SK-N-SH (cell line): ENCODE measurements at regions not wholly inside any gene's neighbourhood (a gene's known extent, or its start where the extent isn't known, plus 50 kb on each side); places are given as distances from the start of the nearest gene placed in this dataset.
"Not testable (repeated sequence)": the region's sequence is repeated elsewhere in the genome, so short reads cannot be mapped to it uniquely, and the experiment has no call there.

Experiments used
- CTCF ChIA-PET: fragments of 300-600, 350-600 bp; formaldehyde crosslinking; extraction: SDS; loops from one replicate; lab custom pipeline; 2021; lab: Yijun Ruan, JAX
- POLR2A ChIA-PET: fragments of 350-600 bp; sonication (Branson Sonifier 250); formaldehyde crosslinking; extraction: SDS; loops from one replicate; lab custom pipeline; 2020; ENCODE audit warnings: antibody characterized with exemption, inconsistent platforms; lab: Yijun Ruan, JAX
- DNase-seq: peaks from one replicate; pipeline ENCODE4 v3.0.0; 2012
- H2AFZ ChIP-seq: fragments of 200-600 bp; sonication (generic); 2 replicates; pipeline ENCODE4 v1.8.1; 2016; ENCODE audit warnings: antibody characterized with exemption, mild to moderate bottlenecking, low read depth
- H3F3A ChIP-seq: fragments of 200-600 bp; sonication (generic); replicated peaks from 2 replicates; pipeline ENCODE3; 2016; ENCODE audit warnings: antibody characterized with exemption, mild to moderate bottlenecking; ENCODE audit not compliant: insufficient read depth
- H3K27ac ChIP-seq, 2 experiments: fragments of 200-500 bp in 1 of 2; fragments of 200-600 bp in 1 of 2; sonication (Bioruptor generic) in 1 of 2; sonication (generic), shearing (Covaris generic) in 1 of 2; 2 replicates each; pipeline versions ENCODE4 v1.5.1 to v1.6.1; 2014 to 2016; ENCODE audit warnings: low read depth in 2 of 2, inconsistent platforms in 1 of 2, low read length in 1 of 2, mild to moderate bottlenecking in 1 of 2, mixed read lengths in 1 of 2
- H3K27me3 ChIP-seq: fragments of 200-600 bp; sonication (generic), shearing (Covaris generic); 2 replicates; pipeline ENCODE4 v1.6.1; 2016; ENCODE audit warnings: mixed run types; ENCODE audit not compliant: insufficient read depth
- H3K36me3 ChIP-seq, 2 experiments: fragments of 200-500 bp in 1 of 2; fragments of 200-600 bp in 1 of 2; sonication (Bioruptor generic) in 1 of 2; sonication (generic) in 1 of 2; replicated peaks in 1 of 2; 2 replicates each; pipeline versions ENCODE3 to v1.5.1; 2014 to 2016; ENCODE audit warnings: low read length in 1 of 2, mild to moderate bottlenecking in 1 of 2; ENCODE audit not compliant: insufficient read depth in 2 of 2, control insufficient read depth in 1 of 2
- H3K4me1 ChIP-seq, 2 experiments: fragments of 200-500 bp in 1 of 2; fragments of 200-600 bp in 1 of 2; sonication (Bioruptor generic) in 1 of 2; sonication (generic), shearing (Covaris generic) in 1 of 2; 2 replicates each; pipeline versions ENCODE4 v1.5.1 to v1.6.1; 2014 to 2016; ENCODE audit warnings: low read depth in 1 of 2, low read length in 1 of 2, mixed run types in 1 of 2; ENCODE audit not compliant: insufficient read depth in 2 of 2, control insufficient read depth in 1 of 2
- H3K4me2 ChIP-seq: fragments of 200-600 bp; sonication (generic), shearing (Covaris generic); 2 replicates; pipeline ENCODE4 v1.6.1; 2017; ENCODE audit warnings: mixed run types
- H3K4me3 ChIP-seq, 2 experiments: fragments of 200-500 bp in 1 of 2; fragments of 200-600 bp in 1 of 2; sonication (Bioruptor generic) in 1 of 2; sonication (generic), shearing (Covaris generic) in 1 of 2; 2 replicates each; pipeline versions ENCODE4 v1.5.1 to v1.8.1; 2014 to 2016; ENCODE audit warnings: low read depth in 2 of 2, inconsistent platforms in 1 of 2, low read length in 1 of 2, mild to moderate bottlenecking in 1 of 2, mixed read lengths in 1 of 2, moderate library complexity in 1 of 2
- H3K79me2 ChIP-seq: fragments of 200-600 bp; sonication (generic); 2 replicates; pipeline ENCODE4 v1.8.1; 2017; ENCODE audit warnings: mild to moderate bottlenecking; ENCODE audit not compliant: insufficient read depth
- H3K9ac ChIP-seq: fragments of 200-600 bp; sonication (generic); 2 replicates; pipeline ENCODE4 v1.6.1; 2017; ENCODE audit warnings: mixed run types
- H3K9me2 ChIP-seq: fragments of 200-600 bp; sonication (generic); 2 replicates; pipeline ENCODE4 v1.6.1; 2017; ENCODE audit warnings: mixed run types
- H3K9me3 ChIP-seq: fragments of 200-600 bp; sonication (generic); 2 replicates; pipeline ENCODE4 v1.6.1; 2017; ENCODE audit warnings: mixed run types, mild to moderate bottlenecking, moderate library complexity
- H4K20me1 ChIP-seq: fragments of 200-600 bp; sonication (generic); 2 replicates; pipeline ENCODE4 v1.6.1; 2017; ENCODE audit warnings: mild to moderate bottlenecking, mixed run types; ENCODE audit not compliant: insufficient read depth
- WGBS: methylation state at CpG from one replicate; pipeline ENCODE4 v1.1.6; 2017; ENCODE audit warnings: low lambda C conversion rate; 5-methylcytosine and 5-hydroxymethylcytosine counted together

DNA sequence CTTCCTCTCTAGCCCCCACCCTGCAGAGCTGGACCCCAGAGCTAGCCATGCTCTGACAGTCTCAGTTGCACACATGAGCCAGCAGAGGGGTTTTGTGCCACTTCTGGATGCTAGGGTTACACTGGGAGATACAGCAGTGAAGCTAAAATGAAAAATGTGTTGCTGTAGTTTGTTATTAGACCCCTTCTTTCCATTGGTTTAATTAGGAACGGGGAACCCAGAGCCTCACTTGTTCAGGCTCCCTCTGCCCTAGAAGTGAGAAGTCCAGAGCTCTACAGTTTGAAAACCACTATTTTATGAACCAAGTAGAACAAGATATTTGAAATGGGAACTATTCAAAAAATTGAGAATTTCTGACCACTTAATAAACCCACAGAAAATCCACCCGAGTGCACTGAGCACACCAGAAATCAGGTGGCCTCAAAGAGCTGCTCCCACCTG lies 264.8 kb downstream of the OR4F29 start:
- 95% methylated on average over 2 of the region's 2 CpGs for WGBS
- CTCF ChIA-PET, H3K4me2 ChIP-seq, H3K4me1 ChIP-seq, H3K9me2 ChIP-seq, H2AFZ ChIP-seq, H3K27ac ChIP-seq, H3K36me3 ChIP-seq, H3F3A ChIP-seq, H3K4me3 ChIP-seq, H3K27me3 ChIP-seq, H3K9ac ChIP-seq, H4K20me1 ChIP-seq, DNase-seq, H3K9me3 ChIP-seq, POLR2A ChIA-PET, H3K79me2 ChIP-seq: not testable (repeated sequence)

DNA sequence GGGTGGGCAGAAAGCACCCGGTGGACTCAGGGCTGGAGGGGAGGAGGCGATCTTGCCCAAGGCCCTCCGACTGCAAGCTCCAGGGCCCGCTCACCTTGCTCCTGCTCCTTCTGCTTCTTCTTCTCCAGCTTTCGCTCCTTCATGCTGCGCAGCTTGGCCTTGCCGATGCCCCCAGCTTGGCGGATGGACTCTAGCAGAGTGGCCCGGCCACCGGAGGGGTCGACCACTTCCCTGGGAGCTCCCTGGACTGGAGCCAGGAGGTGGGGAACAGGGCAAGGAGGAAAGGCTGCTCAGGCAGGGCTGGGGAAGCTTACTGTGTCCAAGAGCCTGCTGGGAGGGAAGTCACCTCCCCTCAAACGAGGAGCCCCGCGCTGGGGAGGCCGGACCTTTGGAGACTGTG lies 265.3 kb downstream of the OR4F29 start:
- 100% methylated on average over 4 of the region's 15 CpGs for WGBS
- POLR2A ChIA-PET = not testable (repeated sequence)

DNA sequence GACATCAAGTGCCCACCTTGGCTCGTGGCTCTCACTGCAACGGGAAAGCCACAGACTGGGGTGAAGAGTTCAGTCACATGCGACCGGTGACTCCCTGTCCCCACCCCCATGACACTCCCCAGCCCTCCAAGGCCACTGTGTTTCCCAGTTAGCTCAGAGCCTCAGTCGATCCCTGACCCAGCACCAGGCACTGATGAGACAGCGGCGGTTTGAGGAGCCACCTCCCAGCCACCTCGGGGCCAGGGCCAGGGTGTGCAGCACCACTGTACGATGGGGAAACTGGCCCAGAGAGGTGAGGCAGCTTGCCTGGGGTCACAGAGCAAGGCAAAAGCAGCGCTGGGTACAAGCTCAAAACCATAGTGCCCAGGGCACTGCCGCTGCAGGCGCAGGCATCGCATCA lies 266.0 kb downstream of the OR4F29 start:
- CTCF ChIA-PET, H3K4me1 ChIP-seq, H3K27me3 ChIP-seq, DNase-seq, H3K79me2 ChIP-seq, H3K9me3 ChIP-seq, POLR2A ChIA-PET, H3K4me2 ChIP-seq, H3K9me2 ChIP-seq, H3K36me3 ChIP-seq, H2AFZ ChIP-seq, H3F3A ChIP-seq, H3K27ac ChIP-seq, H4K20me1 ChIP-seq, H3K4me3 ChIP-seq, H3K9ac ChIP-seq: not testable (repeated sequence)
- 100% methylated on average over 3 of the region's 13 CpGs for WGBS

More for the DNA sequence above, 265.3 kb downstream of the OR4F29 start:
- H3F3A ChIP-seq, H3K9me3 ChIP-seq, H3K79me2 ChIP-seq, H3K27me3 ChIP-seq, H4K20me1 ChIP-seq, H2AFZ ChIP-seq, H3K9me2 ChIP-seq, H3K4me1 ChIP-seq, H3K9ac ChIP-seq, CTCF ChIA-PET, H3K36me3 ChIP-seq, H3K27ac ChIP-seq, DNase-seq, H3K4me3 ChIP-seq, H3K4me2 ChIP-seq: not testable (repeated sequence)

DNA sequence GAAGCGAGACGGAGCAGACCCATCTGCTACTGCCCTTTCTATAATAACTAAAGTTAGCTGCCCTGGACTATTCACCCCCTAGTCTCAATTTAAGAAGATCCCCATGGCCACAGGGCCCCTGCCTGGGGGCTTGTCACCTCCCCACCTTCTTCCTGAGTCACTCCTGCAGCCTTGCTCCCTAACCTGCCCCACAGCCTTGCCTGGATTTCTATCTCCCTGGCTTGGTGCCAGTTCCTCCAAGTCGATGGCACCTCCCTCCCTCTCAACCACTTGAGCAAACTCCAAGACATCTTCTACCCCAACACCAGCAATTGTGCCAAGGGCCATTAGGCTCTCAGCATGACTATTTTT lies 267.2 kb downstream of the OR4F29 start:
- POLR2A ChIA-PET, H3K9ac ChIP-seq, H3K4me2 ChIP-seq, H2AFZ ChIP-seq, H3K36me3 ChIP-seq, H4K20me1 ChIP-seq, H3K4me1 ChIP-seq, CTCF ChIA-PET, H3K4me3 ChIP-seq, H3K9me3 ChIP-seq, H3K79me2 ChIP-seq, H3K27ac ChIP-seq, H3K27me3 ChIP-seq, DNase-seq, H3F3A ChIP-seq, H3K9me2 ChIP-seq: not testable (repeated sequence)
- 44% methylated on average over 1 of the region's 3 CpGs for WGBS

DNA sequence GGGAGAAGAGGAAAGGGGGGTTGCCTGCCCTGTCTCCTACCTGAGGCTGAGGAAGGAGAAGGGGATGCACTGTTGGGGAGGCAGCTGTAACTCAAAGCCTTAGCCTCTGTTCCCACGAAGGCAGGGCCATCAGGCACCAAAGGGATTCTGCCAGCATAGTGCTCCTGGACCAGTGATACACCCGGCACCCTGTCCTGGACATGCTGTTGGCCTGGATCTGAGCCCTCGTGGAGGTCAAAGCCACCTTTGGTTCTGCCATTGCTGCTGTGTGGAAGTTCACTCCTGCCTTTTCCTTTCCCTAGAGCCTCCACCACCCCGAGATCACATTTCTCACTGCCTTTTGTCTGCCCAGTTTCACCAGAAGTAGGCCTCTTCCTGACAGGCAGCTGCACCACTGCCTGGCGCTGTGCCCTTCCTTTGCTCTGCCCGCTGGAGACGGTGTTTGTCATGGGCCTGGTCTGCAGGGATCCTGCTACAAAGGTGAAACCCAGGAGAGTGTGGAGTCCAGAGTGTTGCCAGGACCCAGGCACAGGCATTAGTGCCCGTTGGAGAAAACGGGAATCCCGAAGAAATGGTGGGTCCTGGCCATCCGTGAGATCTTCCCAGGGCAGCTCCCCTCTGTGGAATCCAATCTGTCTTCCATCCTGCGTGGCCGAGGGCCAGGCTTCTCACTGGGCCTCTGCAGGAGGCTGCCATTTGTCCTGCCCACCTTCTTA lies 267.7 kb downstream of the OR4F29 start:
- H3K4me1 ChIP-seq, H3K79me2 ChIP-seq, H3K36me3 ChIP-seq, DNase-seq, H3K9ac ChIP-seq, H3K27ac ChIP-seq, H3K4me2 ChIP-seq, CTCF ChIA-PET, H3K9me2 ChIP-seq, H3K27me3 ChIP-seq, H3F3A ChIP-seq, H3K4me3 ChIP-seq, H2AFZ ChIP-seq, H4K20me1 ChIP-seq, POLR2A ChIA-PET, H3K9me3 ChIP-seq: not testable (repeated sequence)
- 92% methylated on average over 7 of the region's 13 CpGs for WGBS

DNA sequence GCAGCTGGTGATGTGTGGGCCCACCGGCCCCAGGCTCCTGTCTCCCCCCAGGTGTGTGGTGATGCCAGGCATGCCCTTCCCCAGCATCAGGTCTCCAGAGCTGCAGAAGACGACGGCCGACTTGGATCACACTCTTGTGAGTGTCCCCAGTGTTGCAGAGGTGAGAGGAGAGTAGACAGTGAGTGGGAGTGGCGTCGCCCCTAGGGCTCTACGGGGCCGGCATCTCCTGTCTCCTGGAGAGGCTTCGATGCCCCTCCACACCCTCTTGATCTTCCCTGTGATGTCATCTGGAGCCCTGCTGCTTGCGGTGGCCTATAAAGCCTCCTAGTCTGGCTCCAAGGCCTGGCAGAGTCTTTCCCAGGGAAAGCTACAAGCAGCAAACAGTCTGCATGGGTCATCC lies 268.4 kb downstream of the OR4F29 start:
- H2AFZ ChIP-seq, H3K27ac ChIP-seq, H3K79me2 ChIP-seq, H3F3A ChIP-seq, H3K36me3 ChIP-seq, CTCF ChIA-PET, H3K4me2 ChIP-seq, H3K27me3 ChIP-seq, DNase-seq, H3K9me2 ChIP-seq, POLR2A ChIA-PET, H3K4me1 ChIP-seq, H3K9me3 ChIP-seq, H3K9ac ChIP-seq, H3K4me3 ChIP-seq, H4K20me1 ChIP-seq: not testable (repeated sequence)
- WGBS = no CpG with 5 or more reads among the region's 10 CpGs
